ENCODE measurements at regions not wholly inside any gene's neighbourhood (a gene's known extent, or its start where the extent isn't known, plus 50 kb on each side); places are given as distances from the start of the nearest gene placed in this dataset.

DNA sequence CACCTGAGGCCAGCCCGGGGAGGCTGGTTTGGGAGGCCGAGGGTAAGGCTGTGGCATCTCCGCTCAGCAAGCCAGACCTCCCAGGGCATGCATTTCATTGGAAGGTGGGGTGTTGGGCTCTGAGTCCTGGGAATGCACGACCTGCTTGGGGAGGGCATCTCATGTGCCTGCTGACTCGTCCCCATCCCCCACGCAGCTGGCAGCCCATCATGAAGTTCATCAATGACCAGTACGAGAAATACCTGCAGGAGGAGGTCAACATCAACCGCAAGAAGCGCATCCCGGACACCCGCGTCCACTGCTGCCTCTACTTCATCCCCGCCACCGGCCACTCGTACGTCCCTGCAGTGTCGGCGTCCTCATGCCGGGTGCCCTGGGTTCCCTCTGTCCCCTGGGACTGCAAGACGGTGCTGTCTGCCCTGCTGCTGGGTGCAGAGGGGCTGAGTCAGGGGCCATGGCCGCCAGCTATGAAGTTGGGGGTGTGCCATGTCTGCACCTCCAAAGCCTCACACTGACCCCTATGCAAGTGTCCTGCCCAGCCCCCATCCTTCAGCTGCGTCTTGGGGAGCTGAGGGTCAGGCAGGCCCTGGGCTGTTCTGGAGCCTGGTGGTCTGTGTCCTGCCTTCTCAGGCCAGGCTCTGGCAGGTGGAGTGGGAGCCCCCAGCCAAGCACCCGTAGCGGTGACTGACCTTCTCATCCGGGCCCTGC, 347.9 kb downstream of the SEC14L1 start:
- H3K9me3 ChIP-seq (ENCODE audit: control insufficient read depth, insufficient read depth, low read depth, low read length): peaks cover 3% of the 10 kb centered on the region; the same call in 1 of the 2 replicates
- H3K4me3 ChIP-seq (ENCODE audit: low read depth, low read length): no peak overlapping the region
- H3K4me1 ChIP-seq (ENCODE audit: control insufficient read depth, insufficient read depth, low read length): no peaks in the 10 kb centered on the region
- H3K36me3 ChIP-seq (ENCODE audit: control insufficient read depth, insufficient read depth, low read length): peaks cover 84% of the 10 kb centered on the region
- no peak overlapping the region for H3K27ac ChIP-seq (ENCODE audit: low read depth, low read length)
- no peaks in the 10 kb centered on the region for H3K27me3 ChIP-seq (ENCODE audit: control insufficient read depth, insufficient read depth, low read length)
- no peak overlapping the region for H3K9ac ChIP-seq (ENCODE audit: low read length)

DNA sequence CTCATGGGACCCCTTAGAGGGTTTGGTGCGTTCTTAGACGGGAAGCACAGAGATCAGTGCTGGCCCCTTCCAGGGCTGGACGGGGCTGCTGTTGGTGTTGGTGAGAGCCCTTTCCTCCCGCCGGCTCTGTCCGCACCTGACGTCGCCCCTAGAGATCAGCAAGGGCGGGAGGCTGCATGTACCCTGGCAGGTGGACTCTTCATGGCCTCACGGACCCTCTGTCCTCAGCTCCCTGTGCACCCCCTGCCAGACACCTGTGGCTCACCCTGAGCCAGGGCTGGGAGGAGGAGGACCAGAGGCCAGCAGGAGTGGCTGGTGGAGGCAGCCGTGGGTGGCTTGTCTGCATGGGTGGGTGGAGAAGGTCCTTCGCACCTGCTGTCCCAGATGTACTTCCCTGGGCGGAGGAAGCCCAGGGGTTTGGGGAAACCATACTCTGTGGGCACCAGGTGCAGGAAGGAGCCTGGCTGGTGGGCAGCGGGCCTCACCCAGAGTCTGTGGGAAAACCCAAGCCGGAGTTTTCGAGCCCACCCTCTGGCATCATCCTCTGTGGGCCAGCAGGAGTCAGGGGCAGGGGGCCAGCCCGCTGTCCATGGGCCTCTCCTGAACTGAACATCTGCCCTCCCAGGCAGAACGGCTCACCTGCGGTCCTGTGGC, 348.6 kb downstream of the SEC14L1 start:
- H3K36me3 ChIP-seq (ENCODE audit: control insufficient read depth, insufficient read depth, low read length): peaks cover 83% of the 10 kb centered on the region

DNA sequence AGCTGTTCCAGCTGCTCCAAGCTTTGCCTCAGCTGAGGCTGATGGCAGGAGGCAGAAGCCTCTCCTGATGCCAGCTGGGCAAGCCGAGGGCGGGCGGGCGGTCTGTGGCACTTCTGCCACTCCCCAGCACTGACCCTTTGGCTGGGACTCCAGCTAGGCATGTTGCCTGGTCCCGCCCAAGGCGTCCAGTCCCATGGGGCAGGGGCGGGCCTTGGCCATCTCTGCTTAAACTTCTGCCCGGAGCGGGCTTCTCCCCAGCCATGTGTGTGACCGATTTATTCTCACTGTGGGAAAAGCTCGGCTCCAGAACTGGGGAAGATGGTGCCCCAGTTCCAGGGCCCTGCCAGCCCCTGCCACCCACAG, 349.1 kb downstream of the SEC14L1 start:
- Histone ChIP-seq H3K27ac (ENCODE audit: low read depth, low read length) (no peak overlapping the region), H3K9me3 (ENCODE audit: control insufficient read depth, insufficient read depth, low read depth, low read length) (no peaks in the 10 kb centered on the region), H3K4me1 (ENCODE audit: control insufficient read depth, insufficient read depth, low read length) (no peaks in the 10 kb centered on the region; the same call in 1 of the 2 replicates), H3K36me3 (ENCODE audit: control insufficient read depth, insufficient read depth, low read length) (peaks cover 81% of the 10 kb centered on the region), H3K4me3 (ENCODE audit: low read depth, low read length) (no peak overlapping the region), H3K27me3 (ENCODE audit: control insufficient read depth, insufficient read depth, low read length) (no peaks in the 10 kb centered on the region), H3K9ac (ENCODE audit: low read length) (no peak overlapping the region)

More for the DNA sequence above, 348.6 kb downstream of the SEC14L1 start:
- Histone ChIP-seq H3K9me3 (ENCODE audit: control insufficient read depth, insufficient read depth, low read depth, low read length) (no peaks in the 10 kb centered on the region), H3K27ac (ENCODE audit: low read depth, low read length) (no peak overlapping the region), H3K9ac (ENCODE audit: low read length) (no peak overlapping the region), H3K4me3 (ENCODE audit: low read depth, low read length) (no peak overlapping the region), H3K4me1 (ENCODE audit: control insufficient read depth, insufficient read depth, low read length) (no peaks in the 10 kb centered on the region), H3K27me3 (ENCODE audit: control insufficient read depth, insufficient read depth, low read length) (no peaks in the 10 kb centered on the region)

DNA sequence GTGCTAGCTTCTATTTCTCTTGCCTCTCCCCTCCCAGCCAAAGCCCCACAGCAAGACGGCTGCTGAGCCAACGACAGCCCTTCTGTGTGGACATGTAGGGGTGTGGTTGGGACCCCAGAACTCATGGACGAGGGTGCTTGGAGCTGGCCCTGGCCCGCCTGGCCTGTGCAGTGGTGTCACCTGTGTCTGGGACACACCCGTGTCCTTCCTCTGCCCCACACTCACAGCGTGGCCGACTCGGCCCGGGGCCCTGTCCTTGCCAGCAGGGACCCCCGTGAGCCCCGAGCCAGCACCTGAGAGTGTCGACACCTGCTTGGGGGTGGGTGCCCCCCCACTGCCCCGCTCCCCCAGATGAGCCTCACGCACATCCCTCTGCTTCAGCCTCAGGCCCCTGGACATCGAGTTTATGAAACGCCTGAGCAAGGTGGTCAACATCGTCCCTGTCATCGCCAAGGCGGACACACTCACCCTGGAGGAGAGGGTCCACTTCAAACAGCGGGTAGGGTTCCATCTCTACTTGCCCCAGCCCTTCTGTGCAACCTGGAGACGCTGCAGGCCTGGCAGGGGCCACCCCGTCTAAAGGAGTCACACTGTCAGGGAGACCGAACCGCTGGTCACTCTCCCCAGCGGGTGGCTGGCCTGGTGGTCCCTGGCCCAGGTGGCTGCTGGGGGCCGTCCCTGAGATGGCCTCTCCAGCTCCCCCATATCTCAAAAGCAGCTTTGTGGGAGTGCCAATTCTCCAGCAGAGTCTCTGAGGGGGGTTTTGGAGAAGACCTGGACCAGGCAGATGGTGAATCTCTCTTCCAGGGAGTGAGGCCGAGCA, 349.8 kb downstream of the SEC14L1 start:
- no peaks in the 10 kb centered on the region for H3K9me3 ChIP-seq (ENCODE audit: control insufficient read depth, insufficient read depth, low read depth, low read length)
- H3K36me3 ChIP-seq (ENCODE audit: control insufficient read depth, insufficient read depth, low read length): peaks cover 81% of the 10 kb centered on the region
- no peak overlapping the region for H3K4me3 ChIP-seq (ENCODE audit: low read depth, low read length)
- no peaks in the 10 kb centered on the region; the same call in 1 of the 2 replicates for H3K4me1 ChIP-seq (ENCODE audit: control insufficient read depth, insufficient read depth, low read length)
- H3K27ac ChIP-seq (ENCODE audit: low read depth, low read length): no peak overlapping the region
- H3K27me3 ChIP-seq (ENCODE audit: control insufficient read depth, insufficient read depth, low read length): no peaks in the 10 kb centered on the region
- no peak overlapping the region for H3K9ac ChIP-seq (ENCODE audit: low read length)

DNA sequence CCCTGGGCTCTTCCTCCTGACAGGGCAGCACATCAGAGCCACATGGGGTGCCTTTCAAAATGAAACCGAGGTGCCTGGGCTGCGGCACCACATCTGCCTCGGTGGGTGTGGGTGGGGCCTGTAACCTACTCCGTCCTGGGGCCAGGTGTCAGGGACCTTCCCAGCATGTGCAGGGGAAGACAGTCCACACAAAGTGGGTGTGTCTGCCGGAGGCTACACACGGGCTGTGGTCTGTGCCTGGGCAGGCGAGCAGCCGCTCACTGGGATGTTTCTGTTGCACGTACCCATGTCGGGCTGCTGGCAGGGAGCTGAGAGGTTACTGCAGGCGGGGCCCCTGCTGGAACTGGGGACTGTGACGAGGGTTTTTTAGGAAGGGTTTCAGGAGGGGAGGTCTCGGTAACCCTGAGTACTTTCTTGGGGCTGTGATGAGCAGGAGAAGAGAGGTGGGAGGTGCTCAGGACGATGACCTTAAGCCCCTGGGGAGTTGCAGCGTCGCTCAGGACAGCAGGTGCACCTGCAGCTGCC, 351.2 kb downstream of the SEC14L1 start:
- H3K27me3 ChIP-seq (ENCODE audit: control insufficient read depth, insufficient read depth, low read length): no peaks in the 10 kb centered on the region
- no peaks in the 10 kb centered on the region for H3K9me3 ChIP-seq (ENCODE audit: control insufficient read depth, insufficient read depth, low read depth, low read length)
- no peak overlapping the region for H3K9ac ChIP-seq (ENCODE audit: low read length)
- H3K27ac ChIP-seq (ENCODE audit: low read depth, low read length): no peak overlapping the region
- peaks cover 87% of the 10 kb centered on the region for H3K36me3 ChIP-seq (ENCODE audit: control insufficient read depth, insufficient read depth, low read length)
- no peaks in the 10 kb centered on the region; the same call in 1 of the 2 replicates for H3K4me1 ChIP-seq (ENCODE audit: control insufficient read depth, insufficient read depth, low read length)
- no peak overlapping the region for H3K4me3 ChIP-seq (ENCODE audit: low read depth, low read length)

DNA sequence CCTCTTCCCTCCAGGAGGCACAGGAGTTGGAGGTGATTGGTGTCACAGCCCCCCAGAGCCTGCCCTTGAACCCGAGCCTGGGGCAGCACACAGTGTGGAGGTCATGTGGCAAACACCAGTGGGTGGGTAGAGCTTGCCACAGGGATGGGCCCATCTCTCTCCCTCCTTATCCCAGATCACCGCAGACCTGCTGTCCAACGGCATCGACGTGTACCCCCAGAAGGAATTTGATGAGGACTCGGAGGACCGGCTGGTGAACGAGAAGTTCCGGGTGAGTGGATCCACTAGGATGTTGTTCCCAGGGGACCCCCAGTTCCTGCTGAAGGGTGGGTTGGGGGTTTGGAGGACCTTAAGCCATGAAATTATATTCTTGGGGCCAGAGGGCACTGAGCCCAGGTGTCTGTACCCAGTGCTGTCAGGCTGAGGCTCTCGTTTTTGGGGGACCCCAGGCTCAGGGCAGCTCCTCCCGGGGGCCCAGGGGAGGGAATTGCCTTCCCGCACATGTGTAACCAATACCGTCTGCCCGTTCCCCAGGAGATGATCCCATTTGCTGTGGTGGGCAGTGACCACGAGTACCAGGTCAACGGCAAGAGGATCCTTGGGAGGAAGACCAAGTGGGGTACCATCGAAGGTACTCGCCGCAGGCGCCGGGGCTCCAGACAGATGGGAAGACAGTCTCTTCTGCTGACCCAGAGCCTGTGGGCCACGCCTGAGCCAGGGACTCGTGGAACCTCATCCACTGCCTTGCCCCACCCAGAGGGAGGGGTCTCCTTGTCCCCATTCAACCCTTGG, 351.9 kb downstream of the SEC14L1 start:
- no peaks in the 10 kb centered on the region; the same call in 1 of the 2 replicates for H3K4me1 ChIP-seq (ENCODE audit: control insufficient read depth, insufficient read depth, low read length)
- no peaks in the 10 kb centered on the region for H3K9me3 ChIP-seq (ENCODE audit: control insufficient read depth, insufficient read depth, low read depth, low read length)
- no peaks in the 10 kb centered on the region for H3K27me3 ChIP-seq (ENCODE audit: control insufficient read depth, insufficient read depth, low read length)
- no peak overlapping the region for H3K4me3 ChIP-seq (ENCODE audit: low read depth, low read length)
- H3K9ac ChIP-seq (ENCODE audit: low read length): no peak overlapping the region
- H3K27ac ChIP-seq (ENCODE audit: low read depth, low read length): no peak overlapping the region
- peaks cover 87% of the 10 kb centered on the region for H3K36me3 ChIP-seq (ENCODE audit: control insufficient read depth, insufficient read depth, low read length)

DNA sequence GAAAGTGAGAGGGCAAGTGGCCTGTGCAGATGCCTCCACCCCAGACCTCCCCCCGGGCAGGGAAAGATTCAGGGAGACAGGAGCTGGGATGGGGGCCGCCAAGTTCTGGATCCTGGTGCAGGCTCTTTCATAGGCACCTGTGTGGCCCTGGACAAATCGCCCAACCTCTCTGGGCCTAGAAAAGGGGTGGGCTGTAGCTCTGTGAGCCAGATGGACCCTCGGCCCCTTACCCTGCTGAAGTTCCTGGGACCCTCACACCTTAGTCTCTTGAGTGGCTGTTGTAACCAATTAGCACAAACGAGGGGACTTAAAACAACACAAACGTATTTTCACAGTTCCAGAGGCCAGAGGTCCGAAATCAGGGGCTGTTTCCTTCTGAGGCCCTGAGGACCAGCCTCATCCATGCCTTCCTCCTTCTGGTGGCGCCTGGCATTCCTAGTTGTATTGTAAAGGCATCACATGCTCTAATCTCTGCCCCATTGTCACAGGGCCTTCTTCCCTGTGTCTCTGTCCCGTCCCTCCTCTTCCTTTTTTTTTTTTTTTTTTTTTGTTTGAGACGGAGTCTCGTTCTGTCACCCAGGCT, 352.6 kb downstream of the SEC14L1 start:
- Histone ChIP-seq H3K27ac (ENCODE audit: low read depth, low read length) (no peak overlapping the region), H3K4me1 (ENCODE audit: control insufficient read depth, insufficient read depth, low read length) (no peaks in the 10 kb centered on the region; the same call in 1 of the 2 replicates), H3K9ac (ENCODE audit: low read length) (no peak overlapping the region), H3K36me3 (ENCODE audit: control insufficient read depth, insufficient read depth, low read length) (peaks cover 83% of the 10 kb centered on the region), H3K4me3 (ENCODE audit: low read depth, low read length) (no peak overlapping the region), H3K27me3 (ENCODE audit: control insufficient read depth, insufficient read depth, low read length) (no peaks in the 10 kb centered on the region), H3K9me3 (ENCODE audit: control insufficient read depth, insufficient read depth, low read depth, low read length) (no peaks in the 10 kb centered on the region)

DNA sequence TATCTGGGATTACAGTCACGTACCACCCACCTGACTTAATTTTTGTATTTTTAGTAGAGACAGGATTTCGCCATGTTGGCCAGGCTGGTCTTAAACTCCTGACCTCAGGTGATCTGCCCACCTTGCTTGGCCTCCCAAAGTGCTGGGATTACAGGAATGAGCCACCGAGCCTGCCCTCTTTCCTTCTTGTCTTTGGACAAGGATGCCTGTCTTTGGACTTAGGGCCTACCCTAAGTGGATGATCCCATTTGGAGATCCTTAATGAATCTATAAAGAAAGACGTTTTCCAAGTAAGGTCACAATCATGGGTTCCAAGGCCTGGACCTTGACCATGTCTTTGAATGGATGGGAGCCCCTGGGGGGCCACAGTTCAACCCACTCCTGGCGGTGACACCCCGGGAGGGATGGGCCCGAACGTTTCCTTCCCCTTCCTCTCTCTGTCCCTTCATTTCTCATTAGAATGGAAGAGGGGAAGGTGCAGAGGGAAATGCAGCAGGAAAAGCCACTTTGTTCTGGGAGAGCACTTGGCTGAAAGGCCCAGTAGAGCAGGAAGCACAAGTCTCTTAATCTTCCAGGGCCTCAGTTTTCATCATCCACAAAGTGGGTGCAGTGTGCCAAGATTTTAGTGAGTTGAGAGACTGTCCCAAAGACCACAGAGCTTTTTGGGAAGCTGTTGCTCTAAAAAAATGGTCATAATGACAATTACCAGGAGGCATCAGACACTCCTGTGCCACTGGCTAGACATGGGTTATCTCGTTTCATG, 353.3 kb downstream of the SEC14L1 start:
- H3K9me3 ChIP-seq (ENCODE audit: control insufficient read depth, insufficient read depth, low read depth, low read length): no peaks in the 10 kb centered on the region
- H3K27ac ChIP-seq (ENCODE audit: low read depth, low read length): no peak overlapping the region
- peaks cover 81% of the 10 kb centered on the region for H3K36me3 ChIP-seq (ENCODE audit: control insufficient read depth, insufficient read depth, low read length)
- H3K27me3 ChIP-seq (ENCODE audit: control insufficient read depth, insufficient read depth, low read length): no peaks in the 10 kb centered on the region
- no peaks in the 10 kb centered on the region; the same call in 1 of the 2 replicates for H3K4me1 ChIP-seq (ENCODE audit: control insufficient read depth, insufficient read depth, low read length)
- H3K4me3 ChIP-seq (ENCODE audit: low read depth, low read length): no peak overlapping the region
- no peak overlapping the region for H3K9ac ChIP-seq (ENCODE audit: low read length)

DNA sequence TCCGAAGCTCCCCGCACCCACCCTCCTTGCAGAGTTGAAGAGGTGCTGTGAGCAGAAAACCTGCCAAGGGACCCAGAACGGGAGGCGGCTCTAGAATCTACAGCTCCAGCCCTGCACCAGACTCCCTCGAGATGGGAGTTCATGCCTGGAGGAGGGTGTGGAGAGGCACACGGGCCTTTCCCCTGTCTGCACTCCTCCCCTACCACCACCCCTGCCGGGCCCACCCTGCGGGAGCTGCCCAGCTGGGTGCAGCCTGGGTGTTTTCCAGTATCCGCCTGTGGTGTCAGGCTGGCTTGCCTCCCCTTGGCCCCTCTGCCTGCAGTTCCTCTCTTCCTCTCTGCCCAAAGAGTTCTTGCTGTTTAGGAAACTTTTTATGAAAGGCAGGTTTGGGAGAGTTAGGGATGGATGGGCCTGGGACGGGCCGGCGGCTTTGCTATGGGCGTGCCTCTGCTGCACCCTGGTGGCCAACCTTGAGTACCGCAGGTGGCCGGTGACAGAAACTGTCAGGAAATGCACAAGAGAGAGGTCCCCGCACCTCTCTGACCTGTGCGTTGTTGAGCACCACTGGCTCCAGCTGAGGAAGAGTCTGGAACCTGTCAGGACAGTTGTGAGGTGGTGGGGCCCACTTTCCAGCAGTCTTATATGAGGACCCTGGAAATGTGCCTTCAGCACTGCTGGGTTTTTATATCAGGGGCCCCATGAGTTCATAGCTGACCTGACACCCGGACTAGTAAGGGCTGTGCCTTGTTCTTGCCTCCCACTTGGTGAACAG, 354.1 kb downstream of the SEC14L1 start:
- H3K27me3 ChIP-seq (ENCODE audit: control insufficient read depth, insufficient read depth, low read length): no peaks in the 10 kb centered on the region
- H3K4me1 ChIP-seq (ENCODE audit: control insufficient read depth, insufficient read depth, low read length): no peaks in the 10 kb centered on the region; the same call in 1 of the 2 replicates
- peaks cover 81% of the 10 kb centered on the region for H3K36me3 ChIP-seq (ENCODE audit: control insufficient read depth, insufficient read depth, low read length)
- no peaks in the 10 kb centered on the region for H3K9me3 ChIP-seq (ENCODE audit: control insufficient read depth, insufficient read depth, low read depth, low read length)
- no peak overlapping the region for H3K4me3 ChIP-seq (ENCODE audit: low read depth, low read length)
- H3K9ac ChIP-seq (ENCODE audit: low read length): no peak overlapping the region
- H3K27ac ChIP-seq (ENCODE audit: low read depth, low read length): no peak overlapping the region
